NCI-H748 (cell line): ENCODE measurements at regions not wholly inside any gene's neighbourhood (a gene's known extent, or its start where the extent isn't known, plus 50 kb on each side); places are given as distances from the start of the nearest gene placed in this dataset.
"Not testable (repeated sequence)": the region's sequence is repeated elsewhere in the genome, so short reads cannot be mapped to it uniquely, and the experiment has no call there.

ENCODE experiments used
- DNase-seq: peaks from one replicate; lab custom pipeline; 2025; ENCODE audit not compliant: unreplicated experiment; lab: John Stamatoyannopoulos, UW

GRCh38 chr1:29576510-29576909 is 340.2 kb downstream of the PTPRU start:
- peak; percentile 16 for DNase-seq

- peak; percentile 40 for DNase-seq
These were observed 339.5 kb downstream of the PTPRU start for GRCh38 chr1:29575826-29576225.

- DNase-seq = peak; percentile 18
These were observed 339.0 kb downstream of the PTPRU start for GRCh38 chr1:29575277-29575676.

DNA sequence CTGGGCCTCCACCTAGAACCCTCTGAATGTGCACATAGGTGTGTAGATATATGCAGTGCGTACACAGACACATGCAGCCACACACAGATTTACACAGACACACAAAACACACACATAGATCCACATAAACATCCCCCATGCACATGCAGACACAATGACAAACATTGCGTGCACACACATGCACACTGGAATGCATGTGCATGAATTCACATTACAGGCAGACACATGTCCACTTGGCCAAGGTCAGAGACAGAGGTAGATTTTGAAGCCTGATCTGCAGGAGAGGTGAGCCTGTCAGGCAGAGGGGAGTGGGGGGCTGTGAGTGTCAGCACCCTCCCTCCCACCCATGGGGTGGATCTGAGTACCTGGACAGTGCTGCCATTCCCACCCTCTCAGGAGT is 338.5 kb downstream of the PTPRU start:
- no peak for DNase-seq

GRCh38 chr1:29569971-29570634 is 333.8 kb downstream of the PTPRU start:
- DNase-seq = no peak

DNA sequence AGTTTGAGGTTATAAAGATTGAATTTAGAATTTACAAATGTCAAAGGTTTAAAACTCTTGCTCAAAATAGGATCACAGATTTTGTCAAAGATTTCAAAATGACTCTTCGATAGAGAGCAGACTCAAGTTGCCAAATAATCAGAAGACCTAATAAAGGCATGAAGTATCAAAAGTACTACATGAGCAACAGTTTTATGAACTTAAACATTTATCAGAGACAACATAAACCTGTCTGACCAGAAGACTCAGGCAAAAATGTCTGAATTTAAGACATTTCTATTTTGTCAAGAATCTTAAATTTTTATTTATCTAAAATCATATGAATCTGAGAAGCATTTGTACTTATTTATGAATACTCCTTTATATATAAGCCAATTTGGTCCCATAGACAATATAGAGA is 330.9 kb downstream of the PTPRU start:
- DNase-seq = no peak

- no peak for DNase-seq
These were observed 329.2 kb downstream of the PTPRU start for GRCh38 chr1:29565490-29565889.

GRCh38 chr1:29563571-29563970 is 327.2 kb downstream of the PTPRU start:
- no peak for DNase-seq

DNA sequence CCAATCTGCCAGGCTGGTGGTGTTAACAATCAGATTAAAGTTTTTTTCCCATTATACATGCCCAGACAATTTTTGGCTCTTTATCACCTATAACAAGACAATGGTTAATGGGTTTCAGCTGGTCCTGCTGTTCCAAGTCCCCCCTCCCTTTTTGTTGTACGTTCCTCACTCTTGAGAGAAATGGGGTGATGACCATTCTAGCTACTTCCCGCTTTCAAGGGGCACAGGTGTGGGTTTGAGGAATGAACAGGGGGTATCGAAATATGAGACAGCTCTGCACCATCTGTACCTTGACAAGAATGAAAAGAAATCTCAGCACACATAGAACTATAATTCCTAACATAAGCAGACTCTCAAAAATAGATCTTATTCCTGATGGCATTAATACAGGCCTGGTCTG is 326.8 kb downstream of the PTPRU start:
- no peak for DNase-seq

GRCh38 chr1:29559056-29559455 is 322.7 kb downstream of the PTPRU start:
- no peak for DNase-seq

GRCh38 chr1:29557701-29558600 is 321.6 kb downstream of the PTPRU start:
- no peak for DNase-seq

- no peak for DNase-seq
These were observed 320.7 kb downstream of the PTPRU start for GRCh38 chr1:29557066-29557465.

DNA sequence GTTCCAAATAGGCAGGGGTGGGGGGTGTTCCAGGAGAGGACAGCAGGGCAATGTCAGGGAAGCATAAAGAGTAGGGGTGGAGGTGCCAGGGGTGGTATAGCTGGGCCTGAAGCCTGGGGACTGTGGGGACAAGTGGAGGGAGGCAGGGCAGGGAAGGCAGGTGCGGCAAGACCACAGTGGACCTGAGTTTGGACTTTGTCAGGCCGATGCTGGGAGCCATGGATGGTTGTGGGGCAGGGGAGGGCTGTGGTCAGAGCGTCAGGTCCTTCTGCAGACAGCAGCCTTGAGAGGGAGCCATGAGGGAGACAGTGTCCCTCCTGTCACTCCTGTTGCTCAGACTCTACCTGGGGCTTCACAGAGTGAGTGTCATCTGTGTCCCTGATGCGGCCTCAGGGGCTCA is 320.3 kb downstream of the PTPRU start:
- DNase-seq = no peak

- DNase-seq = no peak
These were observed 318.8 kb downstream of the PTPRU start for GRCh38 chr1:29555043-29555620.

- DNase-seq = no peak
These were observed 318.0 kb downstream of the PTPRU start for GRCh38 chr1:29554208-29554778.

- no peak for DNase-seq
These were observed 315.0 kb downstream of the PTPRU start for GRCh38 chr1:29551123-29551936.

- DNase-seq = no peak
These were observed 314.0 kb downstream of the PTPRU start for GRCh38 chr1:29550119-29550841.

DNA sequence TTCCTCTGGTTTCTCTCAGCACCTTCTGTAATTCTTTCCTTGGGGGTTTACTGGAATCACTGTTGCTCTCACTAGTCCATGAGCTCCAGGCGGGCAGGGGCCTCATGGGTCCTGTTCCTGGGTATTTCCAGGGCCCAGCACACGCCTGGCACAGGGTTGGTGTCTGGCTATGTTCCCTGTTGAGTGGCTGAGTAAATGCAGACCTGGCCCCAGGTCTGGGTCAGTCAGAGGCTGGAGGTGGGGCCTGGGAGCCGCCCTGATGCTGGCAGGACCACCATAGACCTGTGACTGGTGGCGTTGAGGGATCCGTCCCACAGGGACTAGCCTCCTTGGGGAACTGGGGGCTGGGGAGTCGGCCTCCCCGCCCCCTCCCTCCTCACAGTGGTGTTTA is 313.4 kb downstream of the PTPRU start:
- not testable (repeated sequence) for DNase-seq

DNA sequence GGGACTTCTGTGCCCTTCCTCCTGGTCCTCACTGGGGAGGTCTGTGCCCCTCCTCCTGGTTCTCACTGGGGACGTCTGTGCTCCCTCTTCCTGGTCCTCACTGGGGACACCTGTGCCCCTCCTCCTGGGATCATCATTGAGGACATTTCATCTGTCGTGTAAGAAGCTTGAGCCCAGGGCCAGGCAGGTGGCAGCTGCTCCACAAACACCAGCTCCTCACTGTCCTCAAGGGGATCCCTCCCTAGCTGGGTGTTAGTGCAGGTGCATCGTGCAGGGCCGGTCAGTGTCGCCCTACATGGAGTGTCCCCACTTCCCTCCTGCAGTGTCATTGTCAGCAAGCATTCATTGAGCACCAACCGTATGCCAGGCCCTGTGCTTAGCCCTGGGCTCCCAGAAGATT is 312.7 kb downstream of the PTPRU start:
- DNase-seq = no peak

- no peak for DNase-seq
These were observed 311.8 kb downstream of the PTPRU start for GRCh38 chr1:29548091-29548490.
